ENCODE measurements at regions not wholly inside any gene's neighbourhood (a gene's known extent, or its start where the extent isn't known, plus 50 kb on each side); places are given as distances from the start of the nearest gene placed in this dataset.
"Not testable (repeated sequence)": the region's sequence is repeated elsewhere in the genome, so short reads cannot be mapped to it uniquely, and the experiment has no call there.

DNA sequence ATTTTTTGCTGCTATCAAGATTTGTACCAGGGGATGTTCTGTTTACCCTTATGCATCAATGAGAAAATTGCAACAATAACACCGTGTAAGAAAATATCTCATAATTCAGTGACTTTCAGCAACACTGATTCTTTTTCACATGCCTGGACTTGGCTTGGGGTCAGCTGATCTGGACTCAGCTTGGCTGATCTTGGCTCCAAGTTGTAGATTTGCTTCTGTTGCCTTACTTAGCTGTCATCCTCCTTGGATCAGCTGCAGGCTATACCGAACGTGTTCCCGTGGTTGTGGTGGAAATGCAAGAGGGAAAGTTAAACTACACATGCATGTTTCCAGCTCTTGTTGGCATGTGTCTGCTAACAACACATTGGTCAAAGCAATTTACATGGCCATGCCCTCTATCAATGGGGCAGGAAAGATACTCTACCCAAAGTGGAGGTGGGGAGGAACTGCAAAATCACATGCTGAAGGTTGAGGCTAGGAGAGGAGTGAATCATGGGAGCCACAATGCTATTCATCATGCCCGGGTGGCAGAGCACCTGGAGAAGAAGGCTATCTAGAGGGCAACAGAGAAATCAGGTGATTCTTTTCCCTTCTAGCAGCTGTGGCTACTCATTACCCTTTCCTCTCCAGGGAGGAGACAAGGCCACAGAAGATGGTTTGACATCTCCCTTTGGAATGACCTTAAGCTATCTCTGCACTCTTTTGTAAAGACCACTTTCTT lies 1276.3 kb upstream of the AUTS2 start:
- DNase-seq, result no peak

DNA sequence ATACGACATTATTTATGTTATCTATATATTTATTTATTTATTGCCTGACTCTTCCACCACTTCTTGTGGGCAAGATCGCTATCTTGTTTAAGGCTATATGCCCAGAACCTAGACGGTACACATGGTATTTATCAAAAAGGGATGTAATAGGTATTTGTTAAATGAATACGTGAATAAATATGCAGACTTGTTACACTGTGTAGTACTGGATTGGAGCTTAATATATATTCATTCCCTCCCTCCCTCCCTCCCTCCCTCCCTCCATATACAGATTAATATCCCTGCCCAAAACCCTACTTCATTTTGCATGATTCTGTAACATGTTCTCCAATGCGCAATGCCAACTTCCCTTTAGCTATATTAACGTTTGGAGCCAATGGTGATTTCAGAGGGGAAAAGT lies 1273.7 kb upstream of the AUTS2 start:
- DNase-seq, result no peak

DNA sequence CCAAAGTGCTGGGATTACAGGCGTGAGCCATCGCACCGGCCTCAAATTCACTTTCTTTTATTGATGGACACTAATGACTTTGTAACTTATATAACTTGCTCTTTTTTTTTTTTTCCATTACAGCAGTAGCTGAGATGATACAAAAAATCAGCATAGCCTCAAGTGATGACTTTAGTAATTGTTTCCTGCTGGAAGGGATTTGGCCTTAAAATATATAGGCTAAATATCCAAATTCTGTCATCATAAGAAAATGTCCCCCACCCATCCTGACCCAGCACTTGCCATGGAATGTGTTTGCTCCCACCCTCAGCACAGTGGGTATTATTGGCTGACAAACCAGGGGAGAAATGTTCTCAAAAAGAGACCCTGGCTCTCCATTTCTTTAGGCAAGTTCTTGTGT lies 1264.1 kb upstream of the AUTS2 start:
- no peak for DNase-seq

DNA sequence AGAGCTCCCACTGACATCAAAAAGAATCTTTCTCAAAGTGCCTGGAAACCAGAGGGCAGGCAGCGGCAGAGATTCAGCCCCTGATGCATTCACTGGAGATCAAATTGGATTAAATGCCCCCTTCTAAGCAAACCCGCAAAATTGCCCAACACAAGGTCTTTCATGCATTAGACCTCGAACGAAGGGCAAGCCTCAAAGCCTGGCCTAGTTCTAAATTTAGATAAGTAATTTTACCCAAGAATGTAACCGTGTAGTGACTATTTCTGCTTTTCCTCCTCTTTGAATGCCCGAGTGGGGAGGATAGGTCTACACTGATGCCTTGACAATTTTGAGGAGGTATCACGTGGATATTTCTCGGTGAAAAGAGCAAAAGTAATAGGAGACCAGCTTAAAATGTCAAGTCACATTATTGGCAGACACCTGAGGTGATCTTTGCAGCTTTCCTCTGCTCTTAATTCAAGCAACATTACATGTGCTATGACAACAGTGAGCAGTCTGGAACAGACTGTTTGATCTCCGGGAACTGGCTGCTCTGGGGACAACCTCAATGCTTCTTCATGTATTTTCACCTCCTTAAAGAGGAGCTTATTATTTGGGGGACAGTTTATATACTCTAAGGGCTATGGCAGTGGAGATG lies 1263.5 kb upstream of the AUTS2 start:
- no peak for DNase-seq

DNA sequence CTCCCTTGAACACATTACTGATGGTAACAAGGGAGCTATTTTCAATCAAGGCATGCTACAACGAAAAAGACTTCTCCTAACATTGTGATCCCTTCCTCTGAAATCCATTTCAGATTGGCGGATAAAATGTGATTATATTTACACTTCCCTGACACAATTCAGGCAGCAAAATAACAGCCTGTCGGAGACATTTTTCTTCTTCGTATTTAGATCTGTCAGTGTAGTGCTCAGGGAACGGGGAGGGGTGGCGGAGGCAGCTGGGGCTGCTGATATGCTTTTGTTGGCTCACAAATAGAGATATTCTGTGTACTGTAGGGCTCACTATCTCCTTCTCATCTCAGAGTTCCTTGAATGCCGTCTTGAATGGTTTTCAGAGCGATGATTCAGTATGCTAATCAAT lies 1261.7 kb upstream of the AUTS2 start:
- DNase-seq, result no peak

DNA sequence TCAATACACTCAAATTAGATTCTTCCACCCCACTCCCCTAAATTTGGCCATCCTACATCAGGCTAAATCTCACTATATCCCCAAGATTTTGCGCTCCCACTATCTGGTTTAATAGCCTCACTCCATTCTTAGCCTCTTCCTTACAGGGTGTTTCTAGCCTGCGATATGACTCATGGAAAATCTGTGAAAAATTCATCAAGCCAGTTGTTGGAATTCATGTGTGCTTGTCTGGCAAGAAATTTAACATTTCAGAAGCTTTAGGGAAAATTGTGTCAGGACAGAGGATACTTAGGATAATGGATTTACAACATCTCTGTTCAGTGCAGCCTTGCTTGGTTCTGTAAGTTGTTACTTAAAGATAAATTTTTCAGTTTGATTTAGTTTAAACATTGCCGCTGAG lies 1249.9 kb upstream of the AUTS2 start:
- DNase-seq, result no peak

DNA sequence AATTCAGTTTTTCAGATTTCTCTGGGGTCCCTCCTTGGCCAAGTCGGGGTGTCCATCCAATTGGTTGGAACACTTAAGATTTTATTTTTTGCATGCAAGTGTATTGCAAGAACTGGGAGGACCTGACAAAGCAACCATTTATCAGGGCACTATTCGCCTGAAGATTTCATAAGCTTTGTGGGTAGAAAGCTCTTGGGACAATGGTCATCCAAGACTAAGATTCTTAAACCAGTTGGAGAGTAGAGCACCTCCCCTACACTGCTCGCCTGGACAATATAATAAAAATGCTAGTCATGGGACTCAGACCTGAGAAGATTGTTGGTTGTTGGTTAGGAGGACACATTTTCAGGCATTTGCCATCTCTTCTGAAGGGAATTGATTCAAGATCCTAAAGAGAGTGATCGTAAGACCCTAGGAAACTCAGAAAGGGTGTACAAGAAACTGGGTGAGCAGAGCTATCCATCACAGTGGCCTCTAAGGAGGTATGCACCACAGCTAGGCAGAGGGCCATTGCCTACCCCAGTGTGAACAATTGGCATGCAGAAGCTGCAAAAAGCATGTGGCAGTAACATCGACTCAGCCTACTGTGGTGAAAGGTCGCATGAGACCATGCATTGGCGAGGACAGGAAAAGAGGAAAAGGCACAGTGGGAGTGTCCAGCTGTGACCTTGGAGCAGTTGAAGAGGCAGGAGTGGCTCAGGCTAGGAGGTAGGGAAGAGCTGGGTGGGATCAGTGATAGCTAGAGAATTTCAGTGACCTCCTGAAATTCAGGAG lies 1235.3 kb upstream of the AUTS2 start:
- DNase-seq, result no peak

DNA sequence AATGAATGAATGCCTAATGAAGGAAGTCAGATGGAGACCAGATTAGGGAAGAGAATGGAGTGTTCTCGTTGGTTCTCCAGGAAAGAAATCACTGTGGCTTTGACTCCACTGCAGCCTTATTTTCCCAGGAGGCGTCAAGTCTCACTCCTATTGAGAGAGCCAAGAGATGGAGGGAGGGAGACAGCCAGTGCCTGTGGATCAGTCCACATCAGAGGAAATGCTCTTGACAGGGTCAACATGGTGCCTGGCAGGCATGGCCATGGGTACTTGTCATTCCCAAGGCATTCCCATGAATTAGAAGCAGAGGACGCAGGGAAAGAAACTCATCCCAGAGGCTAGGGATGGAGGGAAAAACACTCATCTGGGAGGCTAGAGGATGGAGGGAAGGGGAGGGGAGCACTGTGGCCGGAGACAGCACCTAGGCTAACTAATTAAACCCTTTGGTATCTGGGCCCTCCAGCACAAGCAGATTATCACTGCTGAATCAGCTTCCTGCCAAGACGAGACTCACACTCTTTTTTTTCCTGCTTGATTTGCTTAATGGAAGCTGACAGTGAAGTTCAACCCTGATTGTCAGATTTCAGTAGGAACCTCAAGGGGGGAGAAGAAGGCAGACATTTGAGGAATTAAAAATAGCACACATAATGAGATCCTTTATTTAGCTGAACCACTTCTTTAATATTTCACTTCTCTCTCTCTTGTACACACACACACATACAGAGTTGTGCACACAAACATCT lies 1233.2 kb upstream of the AUTS2 start:
- DNase-seq, result no peak

DNA sequence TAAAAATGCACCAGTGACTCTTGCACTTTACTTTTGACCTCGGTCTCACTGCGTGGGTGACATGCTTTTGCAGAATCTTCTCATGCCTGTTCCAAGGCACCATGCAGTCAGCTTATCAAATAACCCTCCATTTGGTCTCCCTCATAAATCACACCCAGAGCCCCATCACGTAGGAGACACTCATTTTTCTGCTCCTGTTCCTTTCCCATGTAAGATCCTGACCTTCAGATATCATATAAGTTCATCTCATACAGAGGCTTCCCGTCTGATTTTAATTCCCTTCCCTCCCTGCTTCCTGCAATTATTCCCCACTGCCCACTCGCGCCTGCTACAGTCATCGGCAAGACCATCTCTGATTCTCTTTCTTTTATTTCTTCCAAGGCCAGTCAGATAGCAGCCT lies 1226.3 kb upstream of the AUTS2 start:
- no peak for DNase-seq

DNA sequence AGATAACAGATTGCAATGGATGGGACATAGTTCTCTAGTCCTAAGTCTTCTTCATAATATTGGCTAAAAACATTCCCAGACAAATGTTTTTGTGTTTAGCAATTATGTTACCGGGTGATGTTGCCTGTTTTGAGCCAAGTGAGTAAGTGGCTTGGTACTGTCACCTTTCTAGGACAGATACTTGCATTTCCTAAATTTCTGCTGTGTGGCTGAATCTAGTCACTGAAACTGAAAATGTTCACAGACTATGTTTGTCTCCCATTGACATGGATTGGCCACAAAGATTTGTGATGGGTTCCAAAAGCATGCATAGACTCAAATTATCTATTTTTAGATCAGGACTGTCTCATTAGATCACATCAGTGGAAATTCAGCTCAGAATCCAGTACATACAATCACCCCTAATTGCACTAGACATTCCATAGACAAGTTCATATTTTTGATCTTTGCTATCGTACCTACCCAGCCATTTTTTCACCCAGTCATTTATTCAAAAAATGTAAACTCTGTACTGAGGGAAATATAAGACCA lies 1222.1 kb upstream of the AUTS2 start:
- no peak for DNase-seq

DNA sequence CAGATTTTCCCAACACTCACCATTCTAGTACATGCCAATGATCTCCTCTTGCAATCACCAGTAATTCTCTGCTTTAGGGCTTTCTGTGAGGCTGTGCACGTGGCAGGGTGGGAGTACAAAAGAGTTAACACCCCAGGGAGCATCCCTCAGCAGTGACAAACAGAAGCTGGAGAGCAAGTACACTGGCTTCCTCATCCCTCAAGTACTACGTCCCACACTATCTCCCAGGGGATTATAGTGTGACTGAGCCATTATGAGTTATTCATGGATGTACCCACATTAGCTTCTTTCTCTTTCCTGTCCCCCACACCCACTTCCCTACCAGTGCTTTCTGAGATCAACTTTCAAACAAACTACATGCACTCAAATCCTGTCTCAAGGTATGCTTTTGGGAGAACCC lies 1216.5 kb upstream of the AUTS2 start:
- DNase-seq, result no peak

DNA sequence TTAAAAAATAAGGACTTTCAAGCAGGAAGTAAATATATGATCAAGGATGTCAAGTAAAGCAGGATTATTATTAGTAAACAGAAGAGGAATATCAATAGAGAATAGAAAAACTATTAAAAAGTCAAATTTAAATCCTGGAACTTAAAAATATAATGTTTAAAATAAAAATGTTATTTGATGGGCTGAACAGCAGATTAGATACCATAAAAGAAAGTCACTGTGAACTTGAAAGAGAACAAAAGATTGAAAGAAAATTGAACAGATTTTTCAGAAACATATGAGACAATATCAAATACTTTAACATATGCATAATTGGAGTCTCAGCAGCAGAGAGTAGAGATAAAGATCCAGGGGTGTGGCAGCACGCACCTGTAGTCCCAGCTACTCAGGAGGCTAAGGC lies 1213.7 kb upstream of the AUTS2 start:
- DNase-seq, result no peak

DNA sequence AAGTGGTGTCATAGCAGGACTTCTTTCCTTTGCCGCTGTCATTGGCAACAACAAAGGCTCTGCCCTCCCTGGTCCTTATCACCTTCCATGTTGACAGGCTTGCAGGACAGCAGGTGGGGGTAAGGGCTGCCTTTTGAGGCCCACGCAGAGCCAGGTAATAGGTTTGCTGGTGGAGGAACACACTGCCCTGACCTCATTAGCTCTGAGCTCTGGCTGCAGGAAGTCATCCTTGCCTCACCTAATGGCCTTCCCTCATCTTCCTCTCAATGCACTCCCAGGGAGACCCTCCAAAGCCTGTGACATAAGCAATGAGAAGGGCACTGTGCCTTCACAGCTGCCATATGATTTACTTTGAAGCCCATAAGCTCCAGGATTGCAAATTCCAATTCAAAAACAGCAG lies 1205.2 kb upstream of the AUTS2 start:
- no peak for DNase-seq

DNA sequence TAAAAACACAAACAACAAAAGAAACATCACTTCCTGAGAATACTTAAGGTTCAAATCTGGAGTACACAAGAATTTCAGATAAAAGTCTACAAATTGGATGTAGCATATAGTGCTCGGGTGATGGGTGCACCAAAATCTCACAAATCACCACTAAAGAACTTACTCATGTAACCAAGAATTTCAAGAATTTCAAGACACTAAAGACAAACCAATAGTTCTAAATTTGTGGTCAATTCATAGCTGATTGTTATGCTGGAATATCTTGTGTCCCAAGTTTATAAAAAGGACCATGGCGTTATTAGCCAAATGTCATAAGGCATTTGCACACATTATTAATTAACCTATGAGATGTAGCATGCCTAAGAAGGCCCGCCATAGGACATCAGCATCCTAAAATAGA lies 1204.1 kb upstream of the AUTS2 start:
- DNase-seq, result no peak

DNA sequence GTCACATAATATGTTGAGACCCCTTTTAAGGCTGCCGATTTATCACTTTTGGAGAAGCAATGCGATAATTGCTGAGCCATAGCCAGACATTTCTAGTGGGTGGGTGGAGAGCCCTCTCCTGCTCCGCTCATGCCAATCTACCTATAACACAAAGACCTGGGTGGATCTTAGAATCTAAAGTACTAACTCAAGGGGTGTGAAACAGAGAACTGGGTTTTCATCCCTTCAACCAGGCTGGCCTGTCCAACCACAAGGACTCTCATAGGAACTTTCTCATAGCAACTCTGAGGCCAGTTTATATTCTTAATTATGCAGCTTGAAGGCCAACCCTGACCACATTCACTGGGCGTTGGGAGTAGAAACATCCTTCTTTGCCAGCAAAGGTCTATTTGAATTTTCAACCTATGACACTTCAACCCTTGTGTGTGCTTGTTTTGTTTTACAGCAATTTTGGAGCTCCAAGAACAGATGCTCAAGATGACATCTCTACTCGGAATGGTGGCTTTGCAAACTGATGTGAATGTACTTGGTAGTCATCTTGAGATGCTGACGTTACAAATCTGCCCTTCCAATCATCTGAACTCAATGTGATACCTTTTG lies 1198.2 kb upstream of the AUTS2 start:
- no peak for DNase-seq

DNA sequence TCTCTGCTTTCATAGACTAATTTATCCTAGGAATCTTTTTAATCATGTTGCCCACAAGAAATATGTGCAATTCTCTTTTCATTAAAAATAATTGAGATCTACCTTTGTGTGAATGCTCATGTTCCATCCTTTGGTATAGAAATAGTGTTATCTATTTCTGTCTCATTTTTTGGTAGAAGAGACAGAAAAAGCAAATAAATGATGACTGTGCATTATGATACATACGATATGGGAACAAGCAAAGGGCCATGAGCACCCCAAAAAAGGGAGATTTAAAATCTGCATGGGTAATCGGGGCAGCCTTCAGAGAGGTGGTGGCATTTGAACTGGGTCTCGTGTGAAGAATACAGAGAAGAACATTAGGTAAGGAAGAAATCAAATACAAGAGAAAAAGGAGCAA lies 1197.5 kb upstream of the AUTS2 start:
- DNase-seq, result no peak

DNA sequence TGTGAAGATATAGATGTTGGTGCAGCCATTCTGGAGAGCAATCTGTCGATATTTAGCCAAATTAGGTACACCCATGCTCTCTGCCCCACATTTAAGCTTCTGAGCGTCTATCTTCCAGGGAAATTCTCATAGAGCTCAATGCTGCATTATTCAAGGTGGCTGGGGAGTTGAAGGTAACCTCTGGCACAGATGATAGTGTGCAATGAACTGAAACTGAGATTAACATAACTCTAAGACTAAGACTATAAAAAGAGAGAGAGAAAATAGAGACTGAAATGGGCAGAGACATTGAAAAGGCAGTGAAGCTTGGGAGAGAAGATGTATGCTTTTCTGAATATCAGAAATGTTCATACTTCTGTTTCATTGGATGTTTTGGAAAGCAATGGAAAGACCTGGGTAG lies 1197.0 kb upstream of the AUTS2 start:
- no peak for DNase-seq

DNA sequence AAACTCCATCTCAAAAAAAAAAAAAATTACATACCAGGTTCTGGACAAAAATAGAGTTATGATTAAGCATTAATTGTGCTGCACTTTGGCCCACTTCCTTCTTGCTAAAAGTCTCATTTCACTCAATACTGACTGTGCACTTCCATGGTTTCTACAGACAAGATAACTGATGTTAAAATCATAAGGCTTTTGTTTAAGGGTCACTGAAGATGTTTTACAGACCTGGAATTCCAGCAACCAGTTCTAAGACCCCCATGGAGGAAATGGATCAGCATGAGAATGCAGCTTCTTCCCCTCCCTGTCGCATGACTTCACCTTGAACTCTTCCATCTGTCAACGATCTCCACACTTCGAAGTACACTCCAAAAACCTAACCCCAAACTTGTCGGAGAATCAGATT lies 1191.8 kb upstream of the AUTS2 start:
- DNase-seq, result no peak

DNA sequence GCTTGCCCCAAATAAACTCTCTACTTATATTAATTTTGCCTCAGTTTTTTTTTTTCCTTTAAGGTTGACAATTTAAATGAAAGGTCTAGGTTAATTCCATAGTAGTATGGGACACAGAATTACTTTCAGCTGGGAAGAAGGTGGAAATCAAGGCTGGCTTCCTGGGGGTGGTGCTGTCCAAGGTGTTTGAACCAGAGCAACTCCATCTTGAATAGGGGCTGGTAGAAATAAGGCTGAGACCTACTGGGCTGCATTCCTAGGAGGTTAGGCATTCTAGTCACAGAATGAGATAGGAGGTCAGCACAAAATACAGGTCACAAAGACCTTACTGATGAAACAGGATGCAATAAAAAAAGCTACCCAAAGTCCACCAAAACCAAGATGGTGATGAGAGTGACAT lies 1190.8 kb upstream of the AUTS2 start:
- no peak for DNase-seq

DNA sequence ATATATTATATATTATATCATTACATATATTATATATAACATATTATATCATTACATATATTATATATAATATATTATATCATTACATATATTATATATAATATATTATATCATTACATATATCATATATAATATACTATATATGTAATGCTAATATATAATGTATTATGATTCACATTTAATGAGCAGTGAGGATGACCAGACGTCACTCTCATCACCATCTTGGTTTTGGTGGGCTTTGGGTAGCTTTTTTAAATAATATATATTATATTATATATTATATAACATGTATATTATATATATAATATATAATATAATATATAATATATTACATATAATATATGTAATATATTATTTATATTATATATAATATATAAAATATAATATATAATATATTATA lies 1189.4 kb upstream of the AUTS2 start:
- no peak for DNase-seq

DNA sequence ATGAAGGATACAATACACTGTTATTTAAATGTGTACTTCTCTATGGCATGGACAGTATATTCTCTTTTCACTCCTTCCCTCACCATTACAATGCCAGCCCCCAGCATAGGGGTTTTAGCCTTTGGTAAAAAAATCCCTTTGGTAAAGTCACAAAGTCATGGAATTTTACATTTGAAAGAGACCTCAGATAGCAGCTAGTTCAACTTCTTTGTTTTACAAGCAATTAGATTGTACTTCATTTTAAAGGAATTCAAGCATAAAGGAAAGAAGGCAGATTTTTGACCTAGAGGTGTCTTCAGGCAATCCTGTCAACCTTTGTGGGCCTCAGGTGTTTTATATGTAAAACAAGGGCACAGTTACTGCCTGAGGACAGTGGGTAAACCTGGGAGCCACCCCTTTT lies 1188.4 kb upstream of the AUTS2 start:
- DNase-seq, result no peak

DNA sequence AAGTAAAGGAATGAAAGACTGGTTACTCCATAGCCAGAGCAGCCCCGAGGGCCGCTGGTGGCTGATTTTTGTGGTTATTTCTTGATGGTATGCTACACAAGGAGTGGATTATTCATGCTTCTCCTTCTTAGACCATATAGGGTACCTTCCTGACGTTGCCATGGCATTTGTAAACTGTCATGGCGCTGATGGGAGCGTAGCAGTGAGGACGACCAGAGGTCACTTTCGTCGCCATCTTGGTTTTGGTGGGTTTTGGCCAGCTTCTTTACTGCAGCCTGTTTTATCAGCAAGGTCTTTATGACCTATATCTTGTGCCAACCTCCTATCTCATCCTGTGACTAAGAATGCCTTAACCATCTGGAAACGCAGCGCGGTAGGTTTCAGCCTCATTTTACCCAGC lies 1187.6 kb upstream of the AUTS2 start:
- DNase-seq, result not testable (repeated sequence)

DNA sequence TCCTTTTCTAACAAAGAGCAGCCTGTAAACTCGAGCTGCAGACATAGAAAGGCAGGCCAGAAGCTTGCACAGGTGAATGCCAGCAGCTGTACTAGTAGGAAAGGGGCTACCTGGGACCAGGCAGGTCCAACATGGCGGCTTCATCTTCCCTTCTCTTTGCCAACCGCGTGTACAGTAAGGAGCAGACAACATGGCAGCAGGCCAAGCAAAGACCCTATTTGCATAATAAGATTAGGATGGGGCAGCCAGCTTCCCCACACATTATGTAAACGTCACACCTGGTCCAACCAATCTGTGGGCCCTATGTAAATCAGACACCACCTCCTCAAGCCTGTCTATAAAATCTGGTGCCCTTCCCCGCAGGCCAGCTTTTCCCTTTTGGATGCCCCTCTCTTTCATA lies 1186.5 kb upstream of the AUTS2 start:
- no peak for DNase-seq
